ENCODE measurements at regions not wholly inside any gene's neighbourhood (a gene's known extent, or its start where the extent isn't known, plus 50 kb on each side); places are given as distances from the start of the nearest gene placed in this dataset.

DNA sequence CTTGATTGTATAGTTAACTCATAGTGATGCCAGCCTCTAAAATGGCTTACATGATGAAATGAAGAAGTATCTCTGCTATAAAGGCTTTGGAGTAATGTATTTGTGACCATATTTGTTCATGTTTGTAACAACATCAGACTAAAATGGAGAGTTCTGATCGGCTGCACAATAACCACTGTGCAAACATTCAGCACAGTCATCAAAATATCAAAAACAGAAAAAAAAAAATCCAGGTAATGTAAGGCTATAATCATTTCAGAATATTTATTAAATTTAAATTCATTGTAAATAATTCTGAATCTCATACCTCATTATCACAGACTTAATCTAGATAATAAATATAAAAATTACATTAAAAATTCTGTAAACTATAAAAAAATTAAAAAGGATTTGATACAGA, 1161.8 kb downstream of the MRPL39 start:
- TF ChIP-seq CTCF (IDR thresholded peaks at IDR 0.05) = no peak
- no peak for TF ChIP-seq POLR2A (IDR thresholded peaks at IDR 0.05)

Data from lower leg skin (tissue), 3 donors.